Activated CD4-positive, alpha-beta memory T cell treated with anti-CD3 and anti-CD28 coated beads, Interleukin-2, amount 10 ng/mL, durations not matched to agents 7 days and 5 days (primary cell): ENCODE measurements at regions not wholly inside any gene's neighbourhood (a gene's known extent, or its start where the extent isn't known, plus 50 kb on each side); places are given as distances from the start of the nearest gene placed in this dataset.

Experiments
- CTCF ChIA-PET: fragments of 350-600 bp; sonication (Branson Sonifier 250); formaldehyde crosslinking; loops from one replicate; lab custom pipeline; 2021; ENCODE audit warnings: antibody characterized with exemption, inconsistent platforms; lab: Charles Lee
- POLR2A ChIA-PET: fragments of 350-600 bp; sonication (Branson Sonifier 250); formaldehyde crosslinking; loops from one replicate; lab custom pipeline; 2021; ENCODE audit warnings: antibody characterized with exemption; lab: Charles Lee
- DNase-seq: peaks from one replicate; pipeline ENCODE4 v3.0.0-alpha.2; 2020
- H3K27ac Mint-ChIP-seq: one replicate; pipeline ENCODE4 v1.8.0; 2021; ENCODE audit warnings: mild to moderate bottlenecking, mixed read lengths
- H3K27me3 Mint-ChIP-seq: one replicate; pipeline ENCODE4 v1.8.0; 2021; ENCODE audit warnings: mixed read lengths
- H3K36me3 Mint-ChIP-seq: one replicate; pipeline ENCODE4 v1.8.0; 2021; ENCODE audit warnings: low read depth, mixed read lengths
- H3K4me1 Mint-ChIP-seq: one replicate; pipeline ENCODE4 v1.8.0; 2021; ENCODE audit warnings: mixed read lengths
- H3K4me3 Mint-ChIP-seq: one replicate; pipeline ENCODE4 v1.8.0; 2021; ENCODE audit warnings: mild to moderate bottlenecking, mixed read lengths
- H3K9me3 Mint-ChIP-seq: one replicate; pipeline ENCODE4 v1.8.0; 2021; ENCODE audit warnings: mixed read lengths

DNA sequence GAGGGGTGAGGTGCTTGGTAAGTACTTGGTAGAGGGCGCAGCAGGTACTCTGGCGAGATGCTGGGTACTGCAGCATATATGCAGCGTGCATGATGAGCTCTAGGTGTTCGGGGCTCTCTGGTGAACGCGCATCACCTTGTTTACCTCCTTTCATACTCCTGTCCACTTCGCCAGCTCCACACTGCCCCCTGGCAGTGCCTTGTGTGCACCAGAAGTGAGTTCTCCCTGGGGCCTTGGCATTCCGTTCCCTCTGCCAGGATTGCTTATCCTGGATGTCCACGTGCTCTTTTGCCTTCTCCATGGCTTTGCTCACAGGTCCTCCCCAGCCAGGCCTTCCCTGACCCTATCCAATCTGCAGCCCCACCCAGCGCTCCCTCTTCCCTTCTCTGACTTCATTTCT is 154.2 kb downstream of the MRM1 start:
- no peak overlapping the region for H3K4me3 Mint-ChIP-seq
- no peaks in the 10 kb centered on the region for H3K4me1 Mint-ChIP-seq
- DNase-seq, result peak; percentile 50
- no peak overlapping the region for H3K27ac Mint-ChIP-seq
- H3K9me3 Mint-ChIP-seq, result no peaks in the 10 kb centered on the region
- CTCF ChIA-PET, result interaction anchor here (0.8 to 2.6 kb wide), 12 partner anchors 15 to 153 kb away, joined by 3 to 19 read pairs (median 6); partner anchors contain the start of gene MRM1
- POLR2A ChIA-PET, result interaction anchor here (0.7 kb wide), 1 partner anchor 33 kb away, joined by 3 read pairs; no protein-coding TSS in a partner anchor
- no peaks in the 10 kb centered on the region for H3K36me3 Mint-ChIP-seq
- peaks cover 2% of the 10 kb centered on the region for H3K27me3 Mint-ChIP-seq

DNA sequence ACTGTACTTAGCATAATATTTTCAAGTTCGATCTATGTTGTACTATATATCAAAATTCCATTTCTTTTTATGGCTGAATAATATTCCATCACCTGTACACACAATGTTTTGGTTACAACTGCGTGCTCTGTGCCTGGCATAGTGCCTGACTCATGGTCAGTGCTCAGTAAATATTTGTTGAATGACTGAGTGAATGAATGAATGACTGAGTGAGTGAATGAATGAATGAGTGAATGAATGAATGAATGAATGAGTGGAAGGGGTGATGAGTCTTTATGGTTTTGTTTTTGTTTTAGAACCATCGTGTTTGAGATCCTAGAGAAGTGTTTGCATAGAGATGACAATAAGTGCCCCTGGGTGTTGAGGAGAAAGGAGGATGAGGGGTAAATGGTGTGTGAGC is 155.3 kb downstream of the MRM1 start:
- Mint-ChIP-seq H3K4me1 (no peaks in the 10 kb centered on the region), H3K4me3 (no peak overlapping the region), H3K9me3 (peaks cover 5% of the 10 kb centered on the region), H3K27me3 (peaks cover 2% of the 10 kb centered on the region), H3K27ac (no peak overlapping the region), H3K36me3 (no peaks in the 10 kb centered on the region)
- POLR2A ChIA-PET, result no interaction called here
- DNase-seq, result no peak
- CTCF ChIA-PET, result interaction anchor here (1.4 to 1.9 kb wide), 4 partner anchors 50 to 131 kb away, joined by 3 to 7 read pairs (median 6); no protein-coding TSS in a partner anchor

DNA sequence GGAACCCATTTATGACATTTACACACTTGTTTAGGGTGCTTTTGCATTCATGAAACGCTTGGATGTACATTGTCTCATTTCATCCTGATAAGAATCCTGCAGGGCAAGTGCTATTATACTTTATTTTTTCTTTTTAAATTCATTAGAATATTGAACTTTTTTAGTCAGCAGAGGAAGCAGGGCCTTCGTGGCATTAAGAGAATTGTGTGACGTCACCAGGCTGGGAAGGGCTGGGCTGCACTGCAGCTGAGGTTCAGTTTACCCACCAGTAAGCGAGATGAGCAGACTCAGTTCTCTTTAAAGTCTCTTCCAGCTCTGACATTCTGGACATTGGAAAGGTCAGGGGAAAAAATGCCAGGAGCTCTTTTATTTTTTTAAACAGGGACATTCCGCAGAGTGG is 159.0 kb downstream of the MRM1 start:
- ChIA-PET CTCF (no interaction called here), POLR2A (no interaction called here)
- Mint-ChIP-seq H3K9me3 (peaks cover 5% of the 10 kb centered on the region), H3K4me3 (no peak overlapping the region), H3K36me3 (no peaks in the 10 kb centered on the region), H3K4me1 (peaks cover 17% of the 10 kb centered on the region), H3K27me3 (no peaks in the 10 kb centered on the region), H3K27ac (no peak overlapping the region)
- DNase-seq, result no peak

DNA sequence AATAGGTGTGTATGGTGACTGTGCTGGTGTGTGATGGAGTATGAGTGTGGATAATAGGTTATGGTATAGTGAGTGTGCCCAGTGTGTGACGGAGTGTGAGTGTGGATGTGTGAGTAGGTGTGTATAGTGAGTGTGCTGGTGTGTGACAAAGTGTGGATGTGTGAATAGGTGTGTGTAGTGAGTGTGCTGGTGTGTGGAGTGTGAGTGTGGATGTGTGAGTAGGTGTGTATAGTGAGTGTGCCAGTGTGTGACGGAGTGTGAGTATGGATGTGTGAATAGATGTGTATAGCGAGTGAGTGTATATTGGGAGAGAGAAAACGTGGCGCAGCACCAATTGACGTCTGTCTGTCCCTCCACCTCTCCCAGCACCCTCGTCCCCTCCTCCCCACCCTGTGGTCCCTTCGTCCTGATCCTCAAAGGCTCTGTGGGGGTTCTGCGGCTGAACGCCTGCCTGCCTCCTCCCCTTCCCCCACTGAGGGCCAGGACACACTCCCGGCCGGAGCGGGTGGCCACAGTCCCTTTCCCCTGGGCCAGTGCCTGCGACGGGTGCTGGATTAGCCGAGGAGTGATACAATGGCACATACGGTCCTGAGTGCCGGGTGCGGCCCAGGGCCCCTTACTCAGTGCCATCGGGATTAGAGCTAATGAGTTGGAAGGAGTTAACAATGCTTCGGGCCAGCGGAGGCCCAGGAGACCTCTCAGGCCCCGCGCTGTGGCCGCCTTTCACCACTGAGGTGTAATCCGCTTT is 160.0 kb downstream of the MRM1 start:
- Mint-ChIP-seq H3K4me1 (peaks cover 17% of the 10 kb centered on the region), H3K9me3 (peaks cover 5% of the 10 kb centered on the region), H3K4me3 (no peak overlapping the region), H3K36me3 (no peaks in the 10 kb centered on the region), H3K27ac (no peak overlapping the region), H3K27me3 (peaks cover 1% of the 10 kb centered on the region)
- DNase-seq, result no peak
- POLR2A ChIA-PET, result no interaction called here
- CTCF ChIA-PET, result no interaction called here

DNA sequence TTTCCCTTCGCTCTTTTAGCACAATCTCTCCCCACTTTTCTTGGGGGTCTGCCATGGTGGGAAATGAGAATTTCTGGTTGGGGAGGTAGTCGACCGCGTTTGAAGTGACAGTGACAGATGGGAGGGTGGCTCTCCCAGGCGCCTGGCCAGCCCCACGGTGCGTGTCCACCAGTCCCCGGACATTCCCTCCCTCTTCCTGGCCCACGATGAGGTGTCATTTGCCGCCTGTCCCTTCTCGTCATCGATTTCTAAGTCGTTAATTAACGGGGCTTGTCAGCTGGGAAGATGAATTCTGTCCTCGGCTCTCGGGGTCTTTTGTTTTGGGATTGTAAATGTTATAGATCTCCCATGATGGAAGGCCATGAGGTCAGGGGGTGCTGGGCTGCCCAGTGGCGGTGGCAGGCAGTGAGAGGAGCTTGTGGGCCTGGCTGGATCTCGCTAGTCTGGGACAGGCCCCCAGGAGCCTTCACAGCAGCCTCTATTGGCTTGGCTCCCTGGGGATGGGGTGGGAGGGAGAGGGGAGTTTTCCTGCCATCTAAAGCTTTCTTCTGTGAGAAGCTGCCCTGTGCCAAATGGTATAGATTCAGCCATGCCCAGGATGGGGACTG is 164.2 kb downstream of the MRM1 start:
- ChIA-PET CTCF (interaction anchor here (0.6 kb wide), 1 partner anchor 9 kb away, joined by 3 read pairs; no protein-coding TSS in a partner anchor), POLR2A (no interaction called here)
- H3K36me3 Mint-ChIP-seq, result no peaks in the 10 kb centered on the region
- DNase-seq, result no peak
- H3K4me3 Mint-ChIP-seq, result no peak overlapping the region
- H3K4me1 Mint-ChIP-seq, result peaks cover 17% of the 10 kb centered on the region
- no peak overlapping the region for H3K27ac Mint-ChIP-seq
- peaks cover 1% of the 10 kb centered on the region for H3K27me3 Mint-ChIP-seq
- H3K9me3 Mint-ChIP-seq, result peaks cover 5% of the 10 kb centered on the region

DNA sequence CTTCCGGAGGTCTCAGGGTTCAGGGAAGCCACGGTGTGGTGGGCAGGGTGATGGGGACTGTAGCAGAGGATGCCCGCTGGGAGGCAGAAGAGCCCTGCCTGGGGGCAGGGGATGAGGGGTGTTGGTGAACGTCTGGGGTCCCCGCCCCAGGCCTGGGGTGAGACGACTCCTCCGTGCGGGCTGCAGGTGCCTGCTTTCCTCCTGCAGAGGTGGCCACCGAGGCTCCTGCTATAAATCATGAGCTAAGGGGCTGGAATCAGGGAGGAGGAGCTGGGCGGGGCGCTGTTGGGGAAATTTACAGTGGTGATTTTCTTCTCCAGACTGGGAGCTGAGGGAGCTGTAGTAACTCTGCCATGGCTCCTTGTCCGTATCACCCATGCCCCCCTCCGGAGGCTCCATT is 167.0 kb downstream of the MRM1 start:
- POLR2A ChIA-PET, result no interaction called here
- CTCF ChIA-PET, result no interaction called here
- Mint-ChIP-seq H3K36me3 (no peaks in the 10 kb centered on the region), H3K4me1 (peaks cover 5% of the 10 kb centered on the region), H3K27ac (no peak overlapping the region), H3K4me3 (no peak overlapping the region), H3K9me3 (no peaks in the 10 kb centered on the region), H3K27me3 (peaks cover 22% of the 10 kb centered on the region)
- no peak for DNase-seq

DNA sequence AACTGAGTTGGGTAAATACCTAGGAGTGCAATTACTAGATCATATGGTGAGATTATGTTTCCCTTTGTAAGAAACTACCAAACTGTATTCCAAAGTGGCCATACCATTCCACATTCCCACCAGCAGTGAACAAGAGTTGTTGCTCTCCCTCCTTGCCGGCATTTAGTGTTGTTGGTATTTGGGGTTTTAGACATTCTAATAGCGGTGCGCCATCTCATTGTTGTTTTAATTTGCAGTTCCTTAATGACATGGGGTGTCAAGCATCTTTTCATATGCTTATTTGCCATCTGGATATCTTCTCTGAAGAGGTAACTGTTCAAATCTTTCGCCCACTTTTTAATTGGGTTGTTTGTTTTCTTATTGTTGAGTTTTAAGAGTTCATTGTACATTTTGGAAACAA is 164.2 kb upstream of the LHX1 start:
- no peak overlapping the region for H3K27ac Mint-ChIP-seq
- no peaks in the 10 kb centered on the region for H3K4me1 Mint-ChIP-seq
- DNase-seq, result no peak
- CTCF ChIA-PET, result no interaction called here
- H3K36me3 Mint-ChIP-seq, result no peaks in the 10 kb centered on the region
- H3K27me3 Mint-ChIP-seq, result peaks cover 40% of the 10 kb centered on the region
- H3K4me3 Mint-ChIP-seq, result no peak overlapping the region
- POLR2A ChIA-PET, result no interaction called here
- H3K9me3 Mint-ChIP-seq, result no peaks in the 10 kb centered on the region

DNA sequence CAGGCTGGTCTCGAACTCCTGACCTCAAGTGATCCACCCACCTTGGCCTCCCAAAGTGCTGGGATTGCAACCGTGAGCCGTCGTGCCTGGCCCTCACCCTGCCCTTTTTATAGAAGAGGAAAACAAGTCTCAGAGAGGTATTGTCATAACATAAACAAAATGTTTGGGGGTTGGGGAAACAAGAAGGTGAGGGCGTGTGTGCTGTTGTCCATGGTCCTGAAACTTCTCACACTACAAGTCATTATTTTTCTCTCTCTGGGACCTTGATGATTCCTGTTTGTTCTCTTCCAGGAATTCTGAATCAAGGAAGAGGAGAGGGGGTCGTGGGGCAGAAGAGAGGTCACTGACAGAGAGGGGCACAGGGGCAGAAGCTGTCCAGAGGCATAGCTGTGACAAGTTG is 160.2 kb upstream of the LHX1 start:
- Mint-ChIP-seq H3K9me3 (no peaks in the 10 kb centered on the region), H3K27ac (no peak overlapping the region), H3K4me3 (no peak overlapping the region), H3K4me1 (no peaks in the 10 kb centered on the region), H3K27me3 (peaks cover 36% of the 10 kb centered on the region), H3K36me3 (no peaks in the 10 kb centered on the region)
- ChIA-PET CTCF (no interaction called here), POLR2A (no interaction called here)
- no peak for DNase-seq

DNA sequence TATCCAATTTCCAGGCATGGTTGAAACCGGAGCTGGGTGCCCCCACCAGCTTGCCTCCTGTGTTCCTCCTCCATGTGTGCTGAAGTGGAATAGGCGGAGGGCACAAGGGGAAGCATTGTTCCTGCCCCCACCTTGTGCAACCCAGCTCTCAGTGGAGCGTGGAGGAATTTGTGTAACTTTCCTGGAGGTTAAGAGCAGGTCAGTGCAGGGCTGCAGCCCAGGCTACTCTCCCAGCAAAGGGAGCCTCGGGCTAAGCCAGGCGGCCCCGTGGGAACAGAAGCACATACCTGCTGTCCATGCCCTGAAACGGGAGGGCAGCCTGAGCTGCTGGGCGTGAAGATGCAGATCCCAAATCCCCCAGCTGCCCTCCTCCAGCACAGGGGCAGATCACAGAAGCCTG is 158.8 kb upstream of the LHX1 start:
- POLR2A ChIA-PET, result no interaction called here
- no peak for DNase-seq
- CTCF ChIA-PET, result no interaction called here
- peaks cover 24% of the 10 kb centered on the region for H3K27me3 Mint-ChIP-seq
- no peaks in the 10 kb centered on the region for H3K9me3 Mint-ChIP-seq
- no peak overlapping the region for H3K27ac Mint-ChIP-seq
- no peak overlapping the region for H3K4me3 Mint-ChIP-seq
- no peaks in the 10 kb centered on the region for H3K4me1 Mint-ChIP-seq
- no peaks in the 10 kb centered on the region for H3K36me3 Mint-ChIP-seq

DNA sequence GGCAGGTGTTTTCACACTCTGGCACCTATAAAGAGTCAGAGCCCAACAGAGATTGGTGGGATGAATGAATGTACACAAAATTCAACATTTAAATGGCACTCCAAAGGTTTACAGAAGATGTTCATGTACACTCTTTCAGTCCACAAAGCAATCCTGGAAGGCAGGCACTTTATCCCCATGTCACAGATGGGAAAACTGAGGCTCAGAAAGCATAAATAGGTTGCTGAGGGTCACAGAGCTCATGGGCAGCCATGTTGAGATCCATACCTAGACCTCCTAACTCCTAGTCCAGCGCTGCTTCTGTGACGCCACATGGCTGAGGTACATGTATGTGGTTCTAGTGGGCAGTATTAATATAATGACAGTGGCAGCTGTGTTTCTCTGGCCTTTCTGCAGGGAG is 157.7 kb upstream of the LHX1 start:
- H3K27me3 Mint-ChIP-seq, result peaks cover 17% of the 10 kb centered on the region
- no peaks in the 10 kb centered on the region for H3K36me3 Mint-ChIP-seq
- H3K27ac Mint-ChIP-seq, result no peak overlapping the region
- no peak for DNase-seq
- no peaks in the 10 kb centered on the region for H3K4me1 Mint-ChIP-seq
- no peaks in the 10 kb centered on the region for H3K9me3 Mint-ChIP-seq
- no peak overlapping the region for H3K4me3 Mint-ChIP-seq
- POLR2A ChIA-PET, result no interaction called here
- CTCF ChIA-PET, result no interaction called here

DNA sequence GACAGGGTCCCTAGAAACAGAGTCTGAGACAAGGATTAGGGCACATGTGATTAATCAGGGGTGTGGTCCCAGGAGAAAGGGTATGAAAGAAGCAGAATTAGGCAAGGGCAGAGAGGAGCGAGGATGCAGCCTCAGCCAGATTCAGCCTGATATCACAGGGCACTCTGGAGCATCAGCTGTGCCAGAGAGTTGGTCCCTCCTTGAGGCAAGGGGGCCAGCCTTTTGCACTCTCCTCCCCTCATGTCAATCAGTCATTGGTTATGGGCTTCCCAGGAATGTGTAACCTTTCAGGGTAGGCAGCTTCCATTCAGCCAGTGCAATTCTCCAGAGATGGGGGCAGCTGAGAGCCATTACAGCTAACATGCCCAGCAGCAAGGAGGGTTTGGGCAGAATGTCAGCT is 152.6 kb upstream of the LHX1 start:
- no peak overlapping the region for H3K27ac Mint-ChIP-seq
- ChIA-PET POLR2A (no interaction called here), CTCF (no interaction called here)
- H3K9me3 Mint-ChIP-seq, result no peaks in the 10 kb centered on the region
- peaks cover 3% of the 10 kb centered on the region for H3K27me3 Mint-ChIP-seq
- H3K4me1 Mint-ChIP-seq, result no peaks in the 10 kb centered on the region
- no peaks in the 10 kb centered on the region for H3K36me3 Mint-ChIP-seq
- no peak for DNase-seq
- H3K4me3 Mint-ChIP-seq, result no peak overlapping the region

DNA sequence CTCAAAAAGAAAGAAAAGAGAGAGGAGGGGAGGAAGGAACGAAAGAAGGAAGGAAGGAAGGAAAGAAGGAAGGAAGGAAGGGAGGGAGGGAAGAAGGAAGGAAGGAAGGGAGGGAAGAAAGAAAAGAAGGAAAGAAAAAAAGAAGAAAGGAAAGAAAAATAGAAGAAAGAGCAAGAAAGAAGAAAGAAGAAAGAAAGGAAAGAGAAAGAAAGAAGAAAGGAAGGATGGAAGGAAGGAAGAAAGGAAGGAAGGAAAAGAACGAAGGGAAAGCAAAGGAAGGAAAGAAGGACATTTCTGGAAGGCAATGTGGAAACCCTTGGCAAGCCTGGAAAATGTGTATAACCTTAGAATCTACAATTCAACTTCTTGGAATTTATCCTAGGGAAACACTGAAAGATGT is 150.4 kb upstream of the LHX1 start:
- no peak for DNase-seq
- ChIA-PET CTCF (no interaction called here), POLR2A (no interaction called here)
- H3K4me3 Mint-ChIP-seq, result no peak overlapping the region
- H3K27me3 Mint-ChIP-seq, result peaks cover 13% of the 10 kb centered on the region
- H3K36me3 Mint-ChIP-seq, result no peaks in the 10 kb centered on the region
- no peak overlapping the region for H3K27ac Mint-ChIP-seq
- H3K9me3 Mint-ChIP-seq, result no peaks in the 10 kb centered on the region
- H3K4me1 Mint-ChIP-seq, result no peaks in the 10 kb centered on the region

DNA sequence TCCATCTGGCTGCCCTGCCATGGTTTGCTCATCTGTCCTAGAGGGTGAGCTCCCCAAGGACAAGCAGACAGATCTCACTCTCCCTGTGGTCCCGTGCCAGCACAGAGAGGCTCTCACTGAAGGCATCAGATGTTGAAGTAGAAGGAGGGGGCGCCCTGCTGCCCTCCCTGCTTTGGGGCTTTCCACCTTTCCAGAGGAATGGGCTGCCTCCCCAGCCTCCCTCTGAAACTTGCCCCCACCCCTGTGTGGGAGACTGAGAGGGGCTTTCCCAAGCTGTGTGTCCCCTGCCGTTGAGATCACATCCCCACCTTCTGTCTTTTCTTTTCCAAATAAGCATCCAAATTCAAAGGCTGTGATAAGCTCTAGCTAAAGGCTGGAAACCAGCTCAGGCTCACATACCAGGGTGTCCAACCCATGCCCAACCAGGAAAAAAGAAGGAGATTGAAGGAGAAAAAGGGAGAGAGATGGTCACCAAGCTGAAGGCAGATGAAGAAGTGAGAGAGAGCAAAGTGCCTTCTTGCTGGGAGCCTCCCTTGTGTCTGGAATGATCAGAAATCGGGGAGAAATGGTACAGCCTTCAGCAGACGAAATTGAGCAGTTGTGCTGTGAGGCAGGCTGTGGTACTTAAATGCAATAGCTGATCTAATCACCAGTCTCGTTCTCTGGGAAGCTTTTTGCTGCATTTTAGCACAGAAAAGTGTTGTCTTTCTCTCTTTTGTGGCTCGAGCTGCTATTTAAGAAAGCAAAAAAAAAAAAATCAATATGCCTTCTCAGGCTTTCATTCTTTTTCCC is 145.9 kb upstream of the LHX1 start:
- H3K36me3 Mint-ChIP-seq, result no peaks in the 10 kb centered on the region
- ChIA-PET CTCF (interaction anchor here (0.6 kb wide), 1 partner anchor 43 kb away, joined by 3 read pairs; no protein-coding TSS in a partner anchor), POLR2A (interaction anchor here (0.6 kb wide), 1 partner anchor 118 kb away, joined by 3 read pairs; no protein-coding TSS in a partner anchor)
- H3K27ac Mint-ChIP-seq, result no peak overlapping the region
- no peaks in the 10 kb centered on the region for H3K4me1 Mint-ChIP-seq
- H3K27me3 Mint-ChIP-seq, result peaks cover 20% of the 10 kb centered on the region
- DNase-seq, result no peak
- H3K9me3 Mint-ChIP-seq, result no peaks in the 10 kb centered on the region
- H3K4me3 Mint-ChIP-seq, result no peak overlapping the region
